AG08396 (cell line): ENCODE measurements at regions not wholly inside any gene's neighbourhood (a gene's known extent, or its start where the extent isn't known, plus 50 kb on each side); places are given as distances from the start of the nearest gene placed in this dataset.

Experiments
- DNase-seq: peaks from one replicate; pipeline ENCODE4 v3.0.0; 2012; ENCODE audit warnings: low spot score, mixed read lengths

- DNase-seq = no peak
These were observed 232.7 kb upstream of the COPS8 start for GRCh38 chr2:236852977-236853374.

- DNase-seq = no peak
These were observed 232.1 kb upstream of the COPS8 start for GRCh38 chr2:236853585-236854051.

GRCh38 chr2:236855176-236855865, 230.4 kb upstream of the COPS8 start:
- DNase-seq = no peak

- DNase-seq = no peak
These were observed 229.5 kb upstream of the COPS8 start for GRCh38 chr2:236855866-236856847.

GRCh38 chr2:236856848-236857235, 228.8 kb upstream of the COPS8 start:
- no peak for DNase-seq

- DNase-seq = no peak
These were observed 228.4 kb upstream of the COPS8 start for GRCh38 chr2:236857246-236857645.

GRCh38 chr2:236857781-236858180, 227.9 kb upstream of the COPS8 start:
- DNase-seq = no peak

GRCh38 chr2:236858661-236859060, 227.0 kb upstream of the COPS8 start:
- DNase-seq = no peak

GRCh38 chr2:236859908-236860307, 225.8 kb upstream of the COPS8 start:
- no peak for DNase-seq

- no peak for DNase-seq
These were observed 224.4 kb upstream of the COPS8 start for GRCh38 chr2:236861196-236861875.

- DNase-seq = no peak
These were observed 223.7 kb upstream of the COPS8 start for GRCh38 chr2:236861944-236862343.

- DNase-seq = no peak
These were observed 223.2 kb upstream of the COPS8 start for GRCh38 chr2:236862526-236862925.

- peak; percentile 78 for DNase-seq
These were observed 222.5 kb upstream of the COPS8 start for GRCh38 chr2:236862961-236863728.

- no peak for DNase-seq
These were observed 222.0 kb upstream of the COPS8 start for GRCh38 chr2:236863729-236864126.

GRCh38 chr2:236865052-236865451, 220.6 kb upstream of the COPS8 start:
- DNase-seq = no peak

- DNase-seq = no peak
These were observed 218.9 kb upstream of the COPS8 start for GRCh38 chr2:236866542-236867340.

GRCh38 chr2:236867441-236868260, 218.0 kb upstream of the COPS8 start:
- DNase-seq = no peak

- no peak for DNase-seq
These were observed 215.3 kb upstream of the COPS8 start for GRCh38 chr2:236870370-236870769.

GRCh38 chr2:236871500-236872001, 214.1 kb upstream of the COPS8 start:
- peak; percentile 76 for DNase-seq

GRCh38 chr2:236872015-236872414, 213.7 kb upstream of the COPS8 start:
- DNase-seq = no peak
